ENCODE measurements at regions not wholly inside any gene's neighbourhood (a gene's known extent, or its start where the extent isn't known, plus 50 kb on each side); places are given as distances from the start of the nearest gene placed in this dataset.

GRCh38 chr12:77299910-77300669 lies 234.7 kb upstream of the E2F7 start:
- peak; percentile 92 for DNase-seq (ENCODE audit: low spot score)
- FAIRE-seq = peak; percentile 98

- FAIRE-seq (no peak), DNase-seq (ENCODE audit: low spot score) (no peak)
Measured at GRCh38 chr12:77299001-77299400, 233.6 kb upstream of the E2F7 start.

GRCh38 chr12:77294016-77294415 lies 228.6 kb upstream of the E2F7 start:
- peak; percentile 84 for FAIRE-seq

GRCh38 chr12:77274926-77275325 lies 209.6 kb upstream of the E2F7 start:
- FAIRE-seq (no peak), DNase-seq (ENCODE audit: low spot score) (no peak)

More at GRCh38 chr12:77294016-77294415, 228.6 kb upstream of the E2F7 start:
- peak; percentile 29 for DNase-seq (ENCODE audit: low spot score)

GRCh38 chr12:77273898-77274297 lies 208.5 kb upstream of the E2F7 start:
- FAIRE-seq (no peak), DNase-seq (ENCODE audit: low spot score) (no peak)

- no peak for DNase-seq (ENCODE audit: low spot score)
- FAIRE-seq = no peak
Measured at GRCh38 chr12:77256956-77257355, 191.6 kb upstream of the E2F7 start.

- DNase-seq (ENCODE audit: low spot score) (no peak), FAIRE-seq (no peak)
Measured at GRCh38 chr12:77253321-77253720, 188.0 kb upstream of the E2F7 start.

GRCh38 chr12:77251799-77252198 lies 186.4 kb upstream of the E2F7 start:
- DNase-seq (ENCODE audit: low spot score) = no peak
- no peak for FAIRE-seq

- FAIRE-seq = no peak
- DNase-seq (ENCODE audit: low spot score) = no peak
Measured at GRCh38 chr12:77249892-77250291, 184.5 kb upstream of the E2F7 start.

- DNase-seq (ENCODE audit: low spot score) = no peak
- no peak for FAIRE-seq
Measured at GRCh38 chr12:77248036-77248435, 182.7 kb upstream of the E2F7 start.

GRCh38 chr12:77247542-77247941 lies 182.2 kb upstream of the E2F7 start:
- DNase-seq (ENCODE audit: low spot score) (no peak), FAIRE-seq (no peak)

GRCh38 chr12:77243345-77243744 lies 178.0 kb upstream of the E2F7 start:
- DNase-seq (ENCODE audit: low spot score) = no peak
- no peak for FAIRE-seq

GRCh38 chr12:77239617-77240016 lies 174.2 kb upstream of the E2F7 start:
- FAIRE-seq (no peak), DNase-seq (ENCODE audit: low spot score) (no peak)

GRCh38 chr12:77238335-77238734 lies 173.0 kb upstream of the E2F7 start:
- DNase-seq (ENCODE audit: low spot score) = no peak
- no peak for FAIRE-seq

GRCh38 chr12:77237896-77238295 lies 172.5 kb upstream of the E2F7 start:
- DNase-seq (ENCODE audit: low spot score) = no peak
- no peak for FAIRE-seq

- DNase-seq (ENCODE audit: low spot score) = no peak
- FAIRE-seq = no peak
Measured at GRCh38 chr12:77236066-77236465, 170.7 kb upstream of the E2F7 start.

GRCh38 chr12:77232045-77232444 lies 166.7 kb upstream of the E2F7 start:
- DNase-seq (ENCODE audit: low spot score) (no peak), FAIRE-seq (no peak)

GRCh38 chr12:77231501-77231918 lies 166.1 kb upstream of the E2F7 start:
- FAIRE-seq = peak; percentile 7
- DNase-seq (ENCODE audit: low spot score) = no peak

- DNase-seq (ENCODE audit: low spot score) = no peak
- FAIRE-seq = no peak
Measured at GRCh38 chr12:77229640-77230442, 164.5 kb upstream of the E2F7 start.

- DNase-seq (ENCODE audit: low spot score) (no peak), FAIRE-seq (no peak)
Measured at GRCh38 chr12:77228376-77228775, 163.0 kb upstream of the E2F7 start.

GRCh38 chr12:77226368-77226767 lies 161.0 kb upstream of the E2F7 start:
- FAIRE-seq (no peak), DNase-seq (ENCODE audit: low spot score) (no peak)

- FAIRE-seq (no peak), DNase-seq (ENCODE audit: low spot score) (no peak)
Measured at GRCh38 chr12:77225373-77225772, 160.0 kb upstream of the E2F7 start.

- FAIRE-seq (no peak), DNase-seq (ENCODE audit: low spot score) (no peak)
Measured at GRCh38 chr12:77224346-77224745, 159.0 kb upstream of the E2F7 start.

Data from RCC 7860 (cell line).